GM12873 (cell line): ENCODE measurements at regions not wholly inside any gene's neighbourhood (a gene's known extent, or its start where the extent isn't known, plus 50 kb on each side); places are given as distances from the start of the nearest gene placed in this dataset.

ENCODE experiments used
- CTCF ChIP-seq: IDR thresholded peaks from 2 replicates; pipeline ENCODE4 v1.5.1; 2012; ENCODE audit warnings: low read depth, mild to moderate bottlenecking, moderate library complexity, low read length, control low read depth; ENCODE audit not compliant: insufficient read depth; ENCODE audit errors: missing control alignments

GRCh38 chr17:72400488-72400827, 279.6 kb downstream of the SOX9 start:
- no peak for TF ChIP-seq CTCF

GRCh38 chr17:72400863-72401262, 280.0 kb downstream of the SOX9 start:
- no peak for TF ChIP-seq CTCF

GRCh38 chr17:72401883-72402726, 281.3 kb downstream of the SOX9 start:
- TF ChIP-seq CTCF, result no peak

- TF ChIP-seq CTCF, result no peak
These were observed 281.9 kb downstream of the SOX9 start for GRCh38 chr17:72402727-72403210.

GRCh38 chr17:72403713-72404209, 282.9 kb downstream of the SOX9 start:
- no peak for TF ChIP-seq CTCF

- TF ChIP-seq CTCF, result no peak
These were observed 284.1 kb downstream of the SOX9 start for GRCh38 chr17:72404872-72405271.

- no peak for TF ChIP-seq CTCF
These were observed 284.9 kb downstream of the SOX9 start for GRCh38 chr17:72405662-72406230.
